ENCODE measurements at regions not wholly inside any gene's neighbourhood (a gene's known extent, or its start where the extent isn't known, plus 50 kb on each side); places are given as distances from the start of the nearest gene placed in this dataset.

DNA sequence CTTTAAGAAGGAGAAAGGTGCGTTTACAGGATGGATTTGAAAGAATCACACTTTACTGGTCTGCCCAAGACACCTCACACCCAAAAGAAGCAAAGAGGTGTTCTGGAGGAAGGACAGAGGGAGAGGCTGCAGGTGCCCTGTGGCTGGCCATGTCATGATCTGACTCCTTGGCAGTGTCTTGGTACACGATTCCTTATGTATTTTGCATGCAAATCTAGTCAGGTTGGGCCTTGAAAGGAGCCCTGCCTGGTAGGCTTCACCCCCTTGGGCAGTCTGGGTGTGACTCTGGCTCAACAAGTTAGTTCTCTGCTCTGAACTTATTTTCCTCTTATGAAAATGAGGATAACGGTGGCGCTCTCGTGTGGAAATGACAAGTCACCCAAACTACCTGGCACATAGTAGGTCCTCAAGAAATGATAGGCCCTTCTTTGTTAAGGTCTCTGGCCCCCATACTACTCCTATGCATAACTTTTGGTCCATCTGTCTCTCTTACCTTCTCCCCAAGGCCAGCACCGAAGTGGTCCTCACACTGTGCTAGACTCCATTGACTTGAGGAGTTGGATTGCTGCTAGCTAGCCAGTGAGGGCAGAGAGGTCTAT lies 212.5 kb downstream of the SEMA6A start:
- TF ChIP-seq, protein P1, sequence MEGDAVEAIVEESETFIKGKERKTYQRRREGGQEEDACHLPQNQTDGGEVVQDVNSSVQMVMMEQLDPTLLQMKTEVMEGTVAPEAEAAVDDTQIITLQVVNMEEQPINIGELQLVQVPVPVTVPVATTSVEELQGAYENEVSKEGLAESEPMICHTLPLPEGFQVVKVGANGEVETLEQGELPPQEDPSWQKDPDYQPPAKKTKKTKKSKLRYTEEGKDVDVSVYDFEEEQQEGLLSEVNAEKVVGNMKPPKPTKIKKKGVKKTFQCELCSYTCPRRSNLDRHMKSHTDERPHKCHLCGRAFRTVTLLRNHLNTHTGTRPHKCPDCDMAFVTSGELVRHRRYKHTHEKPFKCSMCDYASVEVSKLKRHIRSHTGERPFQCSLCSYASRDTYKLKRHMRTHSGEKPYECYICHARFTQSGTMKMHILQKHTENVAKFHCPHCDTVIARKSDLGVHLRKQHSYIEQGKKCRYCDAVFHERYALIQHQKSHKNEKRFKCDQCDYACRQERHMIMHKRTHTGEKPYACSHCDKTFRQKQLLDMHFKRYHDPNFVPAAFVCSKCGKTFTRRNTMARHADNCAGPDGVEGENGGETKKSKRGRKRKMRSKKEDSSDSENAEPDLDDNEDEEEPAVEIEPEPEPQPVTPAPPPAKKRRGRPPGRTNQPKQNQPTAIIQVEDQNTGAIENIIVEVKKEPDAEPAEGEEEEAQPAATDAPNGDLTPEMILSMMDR (IDR thresholded peaks at IDR 0.05) = no peak
- TF ChIP-seq, protein P2, sequence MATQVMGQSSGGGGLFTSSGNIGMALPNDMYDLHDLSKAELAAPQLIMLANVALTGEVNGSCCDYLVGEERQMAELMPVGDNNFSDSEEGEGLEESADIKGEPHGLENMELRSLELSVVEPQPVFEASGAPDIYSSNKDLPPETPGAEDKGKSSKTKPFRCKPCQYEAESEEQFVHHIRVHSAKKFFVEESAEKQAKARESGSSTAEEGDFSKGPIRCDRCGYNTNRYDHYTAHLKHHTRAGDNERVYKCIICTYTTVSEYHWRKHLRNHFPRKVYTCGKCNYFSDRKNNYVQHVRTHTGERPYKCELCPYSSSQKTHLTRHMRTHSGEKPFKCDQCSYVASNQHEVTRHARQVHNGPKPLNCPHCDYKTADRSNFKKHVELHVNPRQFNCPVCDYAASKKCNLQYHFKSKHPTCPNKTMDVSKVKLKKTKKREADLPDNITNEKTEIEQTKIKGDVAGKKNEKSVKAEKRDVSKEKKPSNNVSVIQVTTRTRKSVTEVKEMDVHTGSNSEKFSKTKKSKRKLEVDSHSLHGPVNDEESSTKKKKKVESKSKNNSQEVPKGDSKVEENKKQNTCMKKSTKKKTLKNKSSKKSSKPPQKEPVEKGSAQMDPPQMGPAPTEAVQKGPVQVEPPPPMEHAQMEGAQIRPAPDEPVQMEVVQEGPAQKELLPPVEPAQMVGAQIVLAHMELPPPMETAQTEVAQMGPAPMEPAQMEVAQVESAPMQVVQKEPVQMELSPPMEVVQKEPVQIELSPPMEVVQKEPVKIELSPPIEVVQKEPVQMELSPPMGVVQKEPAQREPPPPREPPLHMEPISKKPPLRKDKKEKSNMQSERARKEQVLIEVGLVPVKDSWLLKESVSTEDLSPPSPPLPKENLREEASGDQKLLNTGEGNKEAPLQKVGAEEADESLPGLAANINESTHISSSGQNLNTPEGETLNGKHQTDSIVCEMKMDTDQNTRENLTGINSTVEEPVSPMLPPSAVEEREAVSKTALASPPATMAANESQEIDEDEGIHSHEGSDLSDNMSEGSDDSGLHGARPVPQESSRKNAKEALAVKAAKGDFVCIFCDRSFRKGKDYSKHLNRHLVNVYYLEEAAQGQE (IDR thresholded peaks at IDR 0.05; ENCODE audit: insufficient read depth in 1 of 2, low read depth in 2 of 2, low read length in 1 of 2) = no peak

Data from Panc1 (cell line).